HEK293 (cell line): ENCODE measurements at regions not wholly inside any gene's neighbourhood (a gene's known extent, or its start where the extent isn't known, plus 50 kb on each side); places are given as distances from the start of the nearest gene placed in this dataset.
A peak's percentile ranks its signal among the peaks of the same experiment; 100 is the strongest.

ENCODE experiments used
- CTCF ChIA-PET: fragments of 350-600 bp; formaldehyde crosslinking; extraction: SDS; loops from one replicate; lab custom pipeline; 2021; ENCODE audit warnings: antibody characterized with exemption; lab: Yijun Ruan, JAX
- POLR2A ChIA-PET: fragments of 300-600 bp; formaldehyde crosslinking; extraction: SDS; loops from one replicate; lab custom pipeline; 2020; ENCODE audit warnings: antibody characterized with exemption, inconsistent platforms; lab: Yijun Ruan, JAX
- H3K27ac ChIP-seq: fragments of 200-500 bp; sonication (Bioruptor generic); 2 replicates; pipeline ENCODE4 v1.5.1; 2014; ENCODE audit warnings: low read depth, low read length, control low read depth, inconsistent platforms; ENCODE audit errors: extremely low read depth
- H3K36me3 ChIP-seq, 2 experiments: fragments of 200-500 bp in 1 of 2; sonication (Bioruptor generic) in 1 of 2; 1 replicate in 1 of 2; 2 replicates in 1 of 2; pipeline ENCODE4 v1.5.1; 2014 to 2017; ENCODE audit warnings: inconsistent platforms in 2 of 2, low read length in 2 of 2; ENCODE audit not compliant: control insufficient read depth in 2 of 2, insufficient read depth in 1 of 2
- H3K4me1 ChIP-seq: fragments of 200-500 bp; sonication (Bioruptor generic); 2 replicates; pipeline ENCODE4 v1.5.1; 2014; ENCODE audit warnings: mild to moderate bottlenecking, low read length, inconsistent platforms; ENCODE audit not compliant: control insufficient read depth, insufficient read depth
- H3K4me3 ChIP-seq: 2 replicates; pipeline ENCODE4 v1.5.1; 2011; ENCODE audit warnings: low read depth, mild to moderate bottlenecking, control low read depth, low read length, moderate library complexity
- H3K9me3 ChIP-seq: fragments of 200-500 bp; sonication (Bioruptor generic); 2 replicates; pipeline ENCODE4 v1.5.1; 2014; ENCODE audit warnings: low read depth, low read length, inconsistent platforms; ENCODE audit not compliant: control insufficient read depth, insufficient read depth
- MEIS1 ChIP-seq: sonication (generic); formaldehyde crosslinking; IDR thresholded peaks from 2 replicates; pipeline ENCODE4 v1.8.1; 2022; ENCODE audit warnings: missing genetic modification reagents, mild to moderate bottlenecking, borderline replicate concordance
- ZBTB1 ChIP-seq: fragments of 450-650 bp; formaldehyde crosslinking; IDR thresholded peaks from 2 replicates; pipeline ENCODE4 v1.5.1; 2016; ENCODE audit warnings: missing biosample characterization, missing genetic modification characterization
- ZNF155 ChIP-seq: fragments of 450-650 bp; formaldehyde crosslinking; IDR thresholded peaks from 2 replicates; pipeline ENCODE4 v1.5.1; 2016; ENCODE audit warnings: missing biosample characterization, missing genetic modification characterization
- ZNF2 ChIP-seq: fragments of 450-650 bp; formaldehyde crosslinking; IDR thresholded peaks from 2 replicates; pipeline ENCODE4 v1.5.1; 2016; ENCODE audit warnings: missing biosample characterization, missing genetic modification characterization
- ZNF274 ChIP-seq, 2 experiments: fragments of 200-500 bp in 1 of 2; fragments of 450-650 bp in 1 of 2; sonication (Bioruptor generic) in 1 of 2; formaldehyde crosslinking in 1 of 2; IDR thresholded peaks; 2 replicates each; pipeline versions ENCODE4 v1.5.1 to v1.6.1; 2014 to 2016; ENCODE audit warnings: borderline replicate concordance in 1 of 2, inconsistent platforms in 1 of 2, low read length in 1 of 2, missing biosample characterization in 1 of 2, missing genetic modification characterization in 1 of 2
- ZNF280D ChIP-seq: fragments of 450-650 bp; formaldehyde crosslinking; IDR thresholded peaks from 2 replicates; pipeline ENCODE4 v1.5.1; 2016; ENCODE audit warnings: missing biosample characterization, missing genetic modification characterization
- ZNF302 ChIP-seq: fragments of 450-650 bp; formaldehyde crosslinking; IDR thresholded peaks from 2 replicates; pipeline ENCODE4 v1.5.1; 2016; ENCODE audit warnings: missing biosample characterization, missing genetic modification characterization, low read depth
- ZNF473 ChIP-seq: fragments of 450-650 bp; formaldehyde crosslinking; IDR thresholded peaks from 2 replicates; pipeline ENCODE4 v1.5.1; 2017; ENCODE audit warnings: missing biosample characterization, missing genetic modification characterization
- ZNF518A ChIP-seq: fragments of 450-650 bp; formaldehyde crosslinking; conservative IDR thresholded peaks from 2 replicates; pipeline ENCODE4 v1.5.1; 2016; ENCODE audit warnings: low read depth, missing biosample characterization, missing genetic modification characterization
- ZNF529 ChIP-seq: fragments of 450-650 bp; formaldehyde crosslinking; IDR thresholded peaks from 2 replicates; pipeline ENCODE4 v1.5.1; 2017; ENCODE audit warnings: missing genetic modification characterization, missing biosample characterization; ENCODE audit not compliant: insufficient replicate concordance
- ZNF558 ChIP-seq: fragments of 450-650 bp; formaldehyde crosslinking; IDR thresholded peaks from 2 replicates; pipeline ENCODE4 v1.5.1; 2016; ENCODE audit warnings: missing biosample characterization, missing genetic modification characterization
- ZNF658 ChIP-seq: fragments of 450-650 bp; formaldehyde crosslinking; IDR thresholded peaks from 2 replicates; pipeline ENCODE4; 2016; ENCODE audit warnings: missing biosample characterization, missing genetic modification characterization
- ZNF777 ChIP-seq: fragments of 450-650 bp; formaldehyde crosslinking; IDR thresholded peaks from 2 replicates; pipeline ENCODE4 v1.5.1; 2017; ENCODE audit warnings: missing biosample characterization, missing genetic modification characterization, borderline replicate concordance
- TF ChIP-seq, protein P1 (sequence below): fragments of 450-650 bp; formaldehyde crosslinking; IDR thresholded peaks from 2 replicates; pipeline ENCODE4 v1.5.1; 2016; ENCODE audit warnings: missing biosample characterization, missing genetic modification characterization
- TF ChIP-seq, protein P2 (sequence below): fragments of 450-650 bp; formaldehyde crosslinking; IDR thresholded peaks from 2 replicates; pipeline ENCODE4 v1.5.1; 2016; ENCODE audit warnings: missing biosample characterization, missing genetic modification characterization
- TF ChIP-seq, protein P3 (sequence below): fragments of 450-650 bp; formaldehyde crosslinking; IDR thresholded peaks from 2 replicates; pipeline ENCODE4 v1.5.1; 2016; ENCODE audit warnings: missing biosample characterization, missing genetic modification characterization, low read depth

GRCh38 chr1:14318830-14319229, 279.7 kb upstream of the KAZN start (continued):
- peak; percentile 90 for TF ChIP-seq ZNF518A (tag by site-specific recombination)
- no peak for TF ChIP-seq ZNF302
- TF ChIP-seq, protein P1, sequence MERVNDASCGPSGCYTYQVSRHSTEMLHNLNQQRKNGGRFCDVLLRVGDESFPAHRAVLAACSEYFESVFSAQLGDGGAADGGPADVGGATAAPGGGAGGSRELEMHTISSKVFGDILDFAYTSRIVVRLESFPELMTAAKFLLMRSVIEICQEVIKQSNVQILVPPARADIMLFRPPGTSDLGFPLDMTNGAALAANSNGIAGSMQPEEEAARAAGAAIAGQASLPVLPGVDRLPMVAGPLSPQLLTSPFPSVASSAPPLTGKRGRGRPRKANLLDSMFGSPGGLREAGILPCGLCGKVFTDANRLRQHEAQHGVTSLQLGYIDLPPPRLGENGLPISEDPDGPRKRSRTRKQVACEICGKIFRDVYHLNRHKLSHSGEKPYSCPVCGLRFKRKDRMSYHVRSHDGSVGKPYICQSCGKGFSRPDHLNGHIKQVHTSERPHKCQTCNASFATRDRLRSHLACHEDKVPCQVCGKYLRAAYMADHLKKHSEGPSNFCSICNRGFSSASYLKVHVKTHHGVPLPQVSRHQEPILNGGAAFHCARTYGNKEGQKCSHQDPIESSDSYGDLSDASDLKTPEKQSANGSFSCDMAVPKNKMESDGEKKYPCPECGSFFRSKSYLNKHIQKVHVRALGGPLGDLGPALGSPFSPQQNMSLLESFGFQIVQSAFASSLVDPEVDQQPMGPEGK, result no peak
- no peak for TF ChIP-seq ZNF777 (tag by site-specific recombination)

DNA sequence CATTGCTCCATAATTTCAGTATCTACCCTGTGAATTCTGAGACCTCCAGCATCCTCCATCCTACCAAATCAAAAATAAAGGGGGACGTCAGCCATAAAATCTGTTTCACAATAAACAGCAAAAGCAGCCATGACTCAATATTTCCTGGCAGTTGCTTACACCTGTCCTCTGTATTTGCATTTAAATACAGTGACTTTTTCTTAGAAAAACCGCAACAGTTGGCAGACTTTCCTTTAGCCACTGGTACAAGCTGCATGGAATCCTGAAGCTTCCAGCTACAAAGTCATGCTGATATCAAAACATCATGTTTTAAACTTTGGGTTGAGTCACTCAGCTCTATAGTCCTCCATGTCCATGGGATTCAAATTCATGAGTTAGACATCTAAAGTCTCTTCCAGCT, 278.0 kb upstream of the KAZN start:
- Histone ChIP-seq H3K36me3 (no peaks in the 10 kb centered on the region), H3K4me1 (no peaks in the 10 kb centered on the region), H3K27ac (no peak overlapping the region), H3K4me3 (no peak overlapping the region), H3K9me3 (no peaks in the 10 kb centered on the region)
- CTCF ChIA-PET, result no interaction called here
- POLR2A ChIA-PET, result no interaction called here
- TF ChIP-seq MEIS1 (CRISPR knock-in tag) (no peak), ZNF529 (tag by site-specific recombination) (no peak), ZBTB1 (tag by site-specific recombination) (no peak), ZNF155 (no peak), ZNF558 (tag by site-specific recombination) (no peak), ZNF473 (tag by site-specific recombination) (no peak), ZNF280D (no peak), ZNF658 (tag by site-specific recombination) (no peak), ZNF2 (tag by site-specific recombination) (no peak), ZNF274 (IDR thresholded peaks at IDR 0.05; ENCODE audit: low read length) (no peak), ZNF274 (tag by site-specific recombination; IDR thresholded peaks at IDR 0.05; ENCODE audit: borderline replicate concordance) (no peak)
- TF ChIP-seq, protein P2, sequence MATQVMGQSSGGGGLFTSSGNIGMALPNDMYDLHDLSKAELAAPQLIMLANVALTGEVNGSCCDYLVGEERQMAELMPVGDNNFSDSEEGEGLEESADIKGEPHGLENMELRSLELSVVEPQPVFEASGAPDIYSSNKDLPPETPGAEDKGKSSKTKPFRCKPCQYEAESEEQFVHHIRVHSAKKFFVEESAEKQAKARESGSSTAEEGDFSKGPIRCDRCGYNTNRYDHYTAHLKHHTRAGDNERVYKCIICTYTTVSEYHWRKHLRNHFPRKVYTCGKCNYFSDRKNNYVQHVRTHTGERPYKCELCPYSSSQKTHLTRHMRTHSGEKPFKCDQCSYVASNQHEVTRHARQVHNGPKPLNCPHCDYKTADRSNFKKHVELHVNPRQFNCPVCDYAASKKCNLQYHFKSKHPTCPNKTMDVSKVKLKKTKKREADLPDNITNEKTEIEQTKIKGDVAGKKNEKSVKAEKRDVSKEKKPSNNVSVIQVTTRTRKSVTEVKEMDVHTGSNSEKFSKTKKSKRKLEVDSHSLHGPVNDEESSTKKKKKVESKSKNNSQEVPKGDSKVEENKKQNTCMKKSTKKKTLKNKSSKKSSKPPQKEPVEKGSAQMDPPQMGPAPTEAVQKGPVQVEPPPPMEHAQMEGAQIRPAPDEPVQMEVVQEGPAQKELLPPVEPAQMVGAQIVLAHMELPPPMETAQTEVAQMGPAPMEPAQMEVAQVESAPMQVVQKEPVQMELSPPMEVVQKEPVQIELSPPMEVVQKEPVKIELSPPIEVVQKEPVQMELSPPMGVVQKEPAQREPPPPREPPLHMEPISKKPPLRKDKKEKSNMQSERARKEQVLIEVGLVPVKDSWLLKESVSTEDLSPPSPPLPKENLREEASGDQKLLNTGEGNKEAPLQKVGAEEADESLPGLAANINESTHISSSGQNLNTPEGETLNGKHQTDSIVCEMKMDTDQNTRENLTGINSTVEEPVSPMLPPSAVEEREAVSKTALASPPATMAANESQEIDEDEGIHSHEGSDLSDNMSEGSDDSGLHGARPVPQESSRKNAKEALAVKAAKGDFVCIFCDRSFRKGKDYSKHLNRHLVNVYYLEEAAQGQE (tag by site-specific recombination), result no peak
- TF ChIP-seq, protein P3, sequence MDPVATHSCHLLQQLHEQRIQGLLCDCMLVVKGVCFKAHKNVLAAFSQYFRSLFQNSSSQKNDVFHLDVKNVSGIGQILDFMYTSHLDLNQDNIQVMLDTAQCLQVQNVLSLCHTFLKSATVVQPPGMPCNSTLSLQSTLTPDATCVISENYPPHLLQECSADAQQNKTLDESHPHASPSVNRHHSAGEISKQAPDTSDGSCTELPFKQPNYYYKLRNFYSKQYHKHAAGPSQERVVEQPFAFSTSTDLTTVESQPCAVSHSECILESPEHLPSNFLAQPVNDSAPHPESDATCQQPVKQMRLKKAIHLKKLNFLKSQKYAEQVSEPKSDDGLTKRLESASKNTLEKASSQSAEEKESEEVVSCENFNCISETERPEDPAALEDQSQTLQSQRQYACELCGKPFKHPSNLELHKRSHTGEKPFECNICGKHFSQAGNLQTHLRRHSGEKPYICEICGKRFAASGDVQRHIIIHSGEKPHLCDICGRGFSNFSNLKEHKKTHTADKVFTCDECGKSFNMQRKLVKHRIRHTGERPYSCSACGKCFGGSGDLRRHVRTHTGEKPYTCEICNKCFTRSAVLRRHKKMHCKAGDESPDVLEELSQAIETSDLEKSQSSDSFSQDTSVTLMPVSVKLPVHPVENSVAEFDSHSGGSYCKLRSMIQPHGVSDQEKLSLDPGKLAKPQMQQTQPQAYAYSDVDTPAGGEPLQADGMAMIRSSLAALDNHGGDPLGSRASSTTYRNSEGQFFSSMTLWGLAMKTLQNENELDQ (tag by site-specific recombination), result no peak
